IMR-90 (cell line): ENCODE measurements at regions not wholly inside any gene's neighbourhood (a gene's known extent, or its start where the extent isn't known, plus 50 kb on each side); places are given as distances from the start of the nearest gene placed in this dataset.

Source experiments
- ATAC-seq: fragments of 200-7000 bp; cut with Tn5 transposase; 2 replicates; pipeline ENCODE4 v1.9.1; 2020; ENCODE audit warnings: low read depth, mild to moderate bottlenecking, moderate library complexity
- BruUV-seq: library from RNA; stranded (reverse); fragments of 400-500 nt; replicated peaks from 2 replicates; lab custom pipeline; 2021; lab: Mats Ljungman, UMichigan
- CTCF ChIA-PET: fragments of 300-600 bp; formaldehyde crosslinking; extraction: SDS; loops from one replicate; lab custom pipeline; 2021; ENCODE audit warnings: antibody characterized with exemption; lab: Yijun Ruan, JAX
- POLR2A ChIA-PET: fragments of 300-600 bp; sonication (Branson Sonifier 250); formaldehyde crosslinking; loops from one replicate; lab custom pipeline; 2022; ENCODE audit warnings: antibody characterized with exemption; ENCODE audit not compliant: unreplicated experiment; lab: Charles Lee
- DNase-seq: peaks from one replicate; pipeline ENCODE4 v3.0.0; 2013
- H2AFZ ChIP-seq: replicated peaks from 2 replicates; pipeline ENCODE3; 2013; ENCODE audit warnings: low read length, mild to moderate bottlenecking; ENCODE audit not compliant: poor library complexity
- H2AK5ac ChIP-seq: 2 replicates; pipeline ENCODE4 v1.6.1; 2013; ENCODE audit warnings: low read depth, low read length, inconsistent platforms
- H2AK9ac ChIP-seq: replicated peaks from 2 replicates; pipeline ENCODE3; 2013; ENCODE audit warnings: mild to moderate bottlenecking, low read depth, low read length, moderate library complexity; ENCODE audit not compliant: poor library complexity
- H2BK120ac ChIP-seq: 2 replicates; pipeline ENCODE4 v1.6.1; 2013; ENCODE audit warnings: low read depth, low read length, inconsistent platforms
- H2BK15ac ChIP-seq: 3 replicates; pipeline ENCODE4 v1.6.1; 2013; ENCODE audit warnings: low read depth, low read length, inconsistent platforms
- H2BK20ac ChIP-seq: 2 replicates; pipeline ENCODE4 v1.6.1; 2013; ENCODE audit warnings: low read depth, mild to moderate bottlenecking, inconsistent platforms, low read length, moderate library complexity
- H2BK5ac ChIP-seq: 2 replicates; pipeline ENCODE4 v1.6.1; 2013; ENCODE audit warnings: mild to moderate bottlenecking, low read depth, low read length, inconsistent platforms; ENCODE audit not compliant: poor library complexity, severe bottlenecking
- H3K14ac ChIP-seq: replicated peaks from 2 replicates; pipeline ENCODE4 v1.6.1; 2013; ENCODE audit warnings: low read depth, low read length, inconsistent platforms
- H3K18ac ChIP-seq: 2 replicates; pipeline ENCODE4 v1.6.1; 2013; ENCODE audit warnings: low read depth, low read length, control low read depth
- H3K23ac ChIP-seq: 2 replicates; pipeline ENCODE4 v1.6.1; 2013; ENCODE audit warnings: low read depth, low read length, inconsistent platforms
- H3K27ac ChIP-seq: 2 replicates; pipeline ENCODE4 v1.5.1; 2013; ENCODE audit warnings: mild to moderate bottlenecking, control low read depth, low read length; ENCODE audit not compliant: insufficient read depth
- H3K27me3 ChIP-seq: 2 replicates; pipeline ENCODE4 v1.6.1; 2013; ENCODE audit warnings: low read length; ENCODE audit not compliant: control insufficient read depth, insufficient read depth
- H3K36me3 ChIP-seq: 2 replicates; pipeline ENCODE4 v1.6.1; 2013; ENCODE audit warnings: low read length, mixed read lengths; ENCODE audit not compliant: control insufficient read depth, insufficient read depth
- H3K4ac ChIP-seq: 2 replicates; pipeline ENCODE4 v1.6.1; 2013; ENCODE audit warnings: low read depth, low read length, inconsistent platforms
- H3K4me1 ChIP-seq: 2 replicates; pipeline ENCODE4 v1.6.1; 2013; ENCODE audit warnings: low read length, mixed read lengths; ENCODE audit not compliant: control insufficient read depth, insufficient read depth
- H3K4me2 ChIP-seq: 2 replicates; pipeline ENCODE4 v1.6.1; 2013; ENCODE audit warnings: low read depth, mild to moderate bottlenecking, control low read depth, low read length, moderate library complexity
- H3K4me3 ChIP-seq: 2 replicates; pipeline ENCODE4 v1.5.1; 2013; ENCODE audit warnings: low read depth, mild to moderate bottlenecking, control low read depth, low read length, moderate library complexity; ENCODE audit not compliant: insufficient read depth
- H3K56ac ChIP-seq: 2 replicates; pipeline ENCODE4 v1.6.1; 2013; ENCODE audit warnings: low read length, inconsistent platforms; ENCODE audit not compliant: insufficient read depth; ENCODE audit errors: extremely low read depth
- H3K79me1 ChIP-seq, 2 experiments: 2 replicates each; pipeline ENCODE4 v1.6.1; 2013; ENCODE audit warnings: low read length in 2 of 2, inconsistent platforms in 1 of 2, low read depth in 1 of 2
- H3K9ac ChIP-seq: 2 replicates; pipeline ENCODE4 v1.6.1; 2013; ENCODE audit warnings: low read depth, low read length, control low read depth
- H3K9me1 ChIP-seq: 2 replicates; pipeline ENCODE4 v1.6.1; 2013; ENCODE audit warnings: low read length, inconsistent platforms; ENCODE audit not compliant: insufficient read depth
- H3K9me3 ChIP-seq: 2 replicates; pipeline ENCODE4 v1.6.1; 2013; ENCODE audit warnings: low read length; ENCODE audit not compliant: control insufficient read depth, insufficient read depth
- H4K20me1 ChIP-seq: 2 replicates; pipeline ENCODE4 v1.6.1; 2013; ENCODE audit warnings: low read length, inconsistent platforms; ENCODE audit not compliant: insufficient read depth
- H4K5ac ChIP-seq: 2 replicates; pipeline ENCODE4 v1.6.1; 2013; ENCODE audit warnings: mild to moderate bottlenecking, low read depth, low read length, control low read depth
- H4K8ac ChIP-seq, 2 experiments: 2 replicates each; pipeline ENCODE4 v1.6.1; 2013; ENCODE audit warnings: low read depth in 2 of 2, low read length in 2 of 2, control low read depth in 1 of 2, inconsistent platforms in 1 of 2
- H4K91ac ChIP-seq: 2 replicates; pipeline ENCODE4 v1.6.1; 2013; ENCODE audit warnings: low read depth, low read length, inconsistent platforms; ENCODE audit not compliant: insufficient read depth
- CEBPB ChIP-seq: IDR thresholded peaks from 2 replicates; pipeline ENCODE4 v1.6.1; 2012; ENCODE audit warnings: low read depth, low read length, improper control_type of control experiment
- FOS ChIP-seq: fragments of 150-350 bp; IDR thresholded peaks from 2 replicates; pipeline ENCODE4 v1.6.1; 2016; ENCODE audit warnings: low read depth, low read length
- MXI1 ChIP-seq: IDR thresholded peaks from 2 replicates; pipeline ENCODE4 v1.6.1; 2012; ENCODE audit warnings: low read depth, mild to moderate bottlenecking, low read length, moderate library complexity, borderline replicate concordance
- NFE2L2 ChIP-seq: fragments of 150-350 bp; IDR thresholded peaks from 2 replicates; pipeline ENCODE4 v1.6.1; 2016; ENCODE audit warnings: low read depth, mild to moderate bottlenecking, low read length
- POLR2A ChIP-seq: IDR thresholded peaks from 2 replicates; pipeline ENCODE4 v1.6.1; 2012; ENCODE audit warnings: mild to moderate bottlenecking, low read depth, low read length
- RAD21 ChIP-seq: IDR thresholded peaks from 2 replicates; pipeline ENCODE4 v1.6.1; 2012; ENCODE audit warnings: low read length, improper control_type of control experiment
- RCOR1 ChIP-seq: IDR thresholded peaks from 2 replicates; pipeline ENCODE4 v1.6.1; 2012; ENCODE audit warnings: mild to moderate bottlenecking, low read length, improper control_type of control experiment; ENCODE audit not compliant: insufficient replicate concordance
- RFX5 ChIP-seq: IDR thresholded peaks from 2 replicates; pipeline ENCODE4 v1.8.0; 2012; ENCODE audit warnings: low read depth, mild to moderate bottlenecking, low read length, moderate library complexity
- SMC3 ChIP-seq: fragments of 150-350 bp; IDR thresholded peaks from 2 replicates; pipeline ENCODE4 v1.6.1; 2016; ENCODE audit warnings: low read depth, mild to moderate bottlenecking, antibody characterized with exemption, low read length, moderate library complexity
- WGBS, 2 experiments: methylation state at CpG; one replicate each; pipeline versions ENCODE4 v1.1.5 to v1.1.7; 2013; ENCODE audit warnings: missing lambda C conversion rate in 2 of 2; ENCODE audit not compliant: insufficient read length in 1 of 2; ENCODE audit errors: extremely low coverage in 2 of 2; 5-methylcytosine and 5-hydroxymethylcytosine counted together
- dilution Hi-C: fragments of 300-500 bp; cut with HindIII; formaldehyde crosslinking; loops from one replicate; pipeline ENCODE4 v1.14.3; 2018; ENCODE audit warnings: low sequenced_read_pairs; ENCODE audit not compliant: unreplicated experiment
- in situ Hi-C: fragments of 300-500 bp; cut with MboI; formaldehyde crosslinking; loops from 3 replicates; pipeline ENCODE4 v1.14.3; 2019; ENCODE audit warnings: low sequenced_read_pairs, inconsistent platforms, mixed read lengths
- intact Hi-C: fragments of 100-400 bp; cut with micrococcal nuclease; formaldehyde crosslinking; loops from 2 replicates; pipeline ENCODE4 v1.10.0; 2022
- TF ChIP-seq, protein P1 (sequence below): fragments of 150-350 bp; IDR thresholded peaks from 2 replicates; pipeline ENCODE4 v1.6.1; 2016; ENCODE audit warnings: low read depth, mild to moderate bottlenecking, low read length, moderate library complexity, borderline replicate concordance
- TF ChIP-seq, protein P2 (sequence below): conservative IDR thresholded peaks from 2 replicates; pipeline ENCODE4 v1.5.1; 2012; ENCODE audit warnings: mild to moderate bottlenecking, low read depth, low read length, improper control_type of control experiment
- TF ChIP-seq, protein P3 (sequence below): fragments of 150-350 bp; IDR thresholded peaks from 2 replicates; pipeline ENCODE4 v1.6.1; 2017; ENCODE audit warnings: mild to moderate bottlenecking, antibody characterized with exemption, low read length, low read depth

GRCh38 chr20:63093966-63094766 is 87.4 kb upstream of the BHLHE23 start:
- no peak for DNase-seq
- no peaks in the 10 kb centered on the region for H3K4me1 ChIP-seq
- H2AK9ac ChIP-seq, result no peak overlapping the region
- no peak overlapping the region for H2BK120ac ChIP-seq
- no peak overlapping the region for H3K4ac ChIP-seq
- no TSS peak for BruUV-seq
- H3K23ac ChIP-seq, result no peak overlapping the region
- H3K4me2 ChIP-seq, result no peak overlapping the region
- ChIA-PET CTCF (no interaction called here), POLR2A (no interaction called here)
- no peak overlapping the region for H3K18ac ChIP-seq
- no peak overlapping the region for H3K56ac ChIP-seq
- no peak overlapping the region for H2BK5ac ChIP-seq
- no peak overlapping the region for H4K91ac ChIP-seq
- no peak overlapping the region for H2AK5ac ChIP-seq
- no peaks in the 10 kb centered on the region for H3K79me1 ChIP-seq
- H3K27me3 ChIP-seq, result peaks cover 25% of the 10 kb centered on the region
- in situ Hi-C loops (no loop called here), dilution Hi-C loops (no loop called here), intact Hi-C loops (no loop called here)
- no peak overlapping the region for H4K5ac ChIP-seq
- 48% methylated on average over 13 of the region's 37 CpGs; no CpG with 5 or more reads in 1 of the 2 experiments for WGBS, 2 experiments
- no peak overlapping the region for H3K9ac ChIP-seq
- no peak overlapping the region for H2BK15ac ChIP-seq
- no peak overlapping the region for H3K27ac ChIP-seq
- H3K36me3 ChIP-seq, result no peaks in the 10 kb centered on the region
- no peak for ATAC-seq
- H2AFZ ChIP-seq, result no peak overlapping the region
- no peaks in the 10 kb centered on the region for H4K20me1 ChIP-seq
- H3K14ac ChIP-seq, result no peak overlapping the region
- no peak overlapping the region for H2BK20ac ChIP-seq
- H4K8ac ChIP-seq, result no peak overlapping the region
- no peaks in the 10 kb centered on the region for H3K9me3 ChIP-seq
- TF ChIP-seq MXI1 (no peak), RFX5 (no peak), SMC3 (no peak), CEBPB (no peak), POLR2A (no peak), FOS (no peak), NFE2L2 (no peak), RAD21 (no peak), RCOR1 (no peak)
- TF ChIP-seq, protein P1, sequence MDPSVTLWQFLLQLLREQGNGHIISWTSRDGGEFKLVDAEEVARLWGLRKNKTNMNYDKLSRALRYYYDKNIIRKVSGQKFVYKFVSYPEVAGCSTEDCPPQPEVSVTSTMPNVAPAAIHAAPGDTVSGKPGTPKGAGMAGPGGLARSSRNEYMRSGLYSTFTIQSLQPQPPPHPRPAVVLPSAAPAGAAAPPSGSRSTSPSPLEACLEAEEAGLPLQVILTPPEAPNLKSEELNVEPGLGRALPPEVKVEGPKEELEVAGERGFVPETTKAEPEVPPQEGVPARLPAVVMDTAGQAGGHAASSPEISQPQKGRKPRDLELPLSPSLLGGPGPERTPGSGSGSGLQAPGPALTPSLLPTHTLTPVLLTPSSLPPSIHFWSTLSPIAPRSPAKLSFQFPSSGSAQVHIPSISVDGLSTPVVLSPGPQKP, result no peak
- TF ChIP-seq, protein P2, sequence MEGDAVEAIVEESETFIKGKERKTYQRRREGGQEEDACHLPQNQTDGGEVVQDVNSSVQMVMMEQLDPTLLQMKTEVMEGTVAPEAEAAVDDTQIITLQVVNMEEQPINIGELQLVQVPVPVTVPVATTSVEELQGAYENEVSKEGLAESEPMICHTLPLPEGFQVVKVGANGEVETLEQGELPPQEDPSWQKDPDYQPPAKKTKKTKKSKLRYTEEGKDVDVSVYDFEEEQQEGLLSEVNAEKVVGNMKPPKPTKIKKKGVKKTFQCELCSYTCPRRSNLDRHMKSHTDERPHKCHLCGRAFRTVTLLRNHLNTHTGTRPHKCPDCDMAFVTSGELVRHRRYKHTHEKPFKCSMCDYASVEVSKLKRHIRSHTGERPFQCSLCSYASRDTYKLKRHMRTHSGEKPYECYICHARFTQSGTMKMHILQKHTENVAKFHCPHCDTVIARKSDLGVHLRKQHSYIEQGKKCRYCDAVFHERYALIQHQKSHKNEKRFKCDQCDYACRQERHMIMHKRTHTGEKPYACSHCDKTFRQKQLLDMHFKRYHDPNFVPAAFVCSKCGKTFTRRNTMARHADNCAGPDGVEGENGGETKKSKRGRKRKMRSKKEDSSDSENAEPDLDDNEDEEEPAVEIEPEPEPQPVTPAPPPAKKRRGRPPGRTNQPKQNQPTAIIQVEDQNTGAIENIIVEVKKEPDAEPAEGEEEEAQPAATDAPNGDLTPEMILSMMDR, result no peak
- TF ChIP-seq, protein P3, sequence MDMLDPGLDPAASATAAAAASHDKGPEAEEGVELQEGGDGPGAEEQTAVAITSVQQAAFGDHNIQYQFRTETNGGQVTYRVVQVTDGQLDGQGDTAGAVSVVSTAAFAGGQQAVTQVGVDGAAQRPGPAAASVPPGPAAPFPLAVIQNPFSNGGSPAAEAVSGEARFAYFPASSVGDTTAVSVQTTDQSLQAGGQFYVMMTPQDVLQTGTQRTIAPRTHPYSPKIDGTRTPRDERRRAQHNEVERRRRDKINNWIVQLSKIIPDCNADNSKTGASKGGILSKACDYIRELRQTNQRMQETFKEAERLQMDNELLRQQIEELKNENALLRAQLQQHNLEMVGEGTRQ, result no peak
- H3K9me1 ChIP-seq, result no peaks in the 10 kb centered on the region
- no peak overlapping the region for H3K4me3 ChIP-seq
